CD4-positive, alpha-beta T cell treated with Interleukin-15 for 1 hour (primary cell): ENCODE measurements at regions not wholly inside any gene's neighbourhood (a gene's known extent, or its start where the extent isn't known, plus 50 kb on each side); places are given as distances from the start of the nearest gene placed in this dataset.

Experiments
- DNase-seq: peaks from one replicate; pipeline ENCODE4 v3.0.0-alpha.2; 2020

DNA sequence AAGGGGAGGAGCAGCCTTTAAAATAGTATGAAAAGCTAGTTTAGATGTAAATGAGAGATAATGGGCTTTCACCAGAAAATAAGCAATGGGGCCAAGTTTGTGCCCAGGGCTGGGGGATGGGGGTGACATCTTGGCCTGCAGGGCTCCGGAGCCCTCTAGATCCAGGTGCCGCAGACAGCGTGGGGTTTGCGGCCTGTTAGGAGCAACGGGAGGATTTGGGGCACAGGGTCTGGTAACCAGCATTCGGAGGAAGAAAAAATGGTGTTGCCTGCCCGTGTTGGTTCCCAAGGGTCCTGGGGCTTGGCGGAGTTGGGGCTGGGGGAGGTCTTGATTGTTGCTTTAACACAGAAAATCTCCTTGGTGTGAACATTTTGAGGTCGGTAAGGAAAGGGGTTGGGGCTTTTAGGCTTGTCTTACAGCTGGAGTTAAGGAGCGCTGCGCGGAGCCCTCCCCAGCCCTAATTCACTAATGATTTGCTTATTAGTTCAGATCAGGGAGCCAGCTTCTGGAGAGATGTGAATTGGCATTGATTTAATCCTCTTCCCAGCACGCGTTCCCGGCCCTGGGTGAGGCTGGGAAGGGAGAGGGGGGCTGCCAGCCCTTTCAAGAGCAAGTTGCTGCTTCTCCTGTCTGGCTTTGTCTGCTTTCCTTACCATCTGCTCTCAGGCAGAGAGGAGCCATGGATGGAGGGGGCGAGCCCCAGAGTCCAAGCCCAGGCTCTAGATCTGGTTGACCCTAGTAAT lies 443.4 kb downstream of the BCOR start:
- no peak for DNase-seq

DNA sequence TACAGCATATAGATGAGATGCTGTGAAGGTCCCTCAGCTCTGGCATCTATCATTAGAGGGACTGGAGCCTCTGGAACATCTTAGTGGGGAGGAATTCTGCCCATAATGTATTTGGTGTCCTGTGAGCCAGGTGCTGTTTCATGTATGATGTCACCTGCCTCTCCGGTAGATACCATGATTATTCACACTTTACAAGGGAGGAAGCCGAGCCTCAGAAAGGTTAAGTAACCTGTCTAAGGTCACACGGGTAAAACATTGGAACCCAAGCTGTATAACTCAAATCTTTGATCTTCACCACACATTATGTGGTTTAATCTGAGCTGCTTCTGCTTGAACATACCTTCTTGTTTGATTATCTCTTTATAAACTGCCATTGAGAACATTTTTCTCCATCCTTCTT lies 442.8 kb downstream of the BCOR start:
- DNase-seq: no peak

DNA sequence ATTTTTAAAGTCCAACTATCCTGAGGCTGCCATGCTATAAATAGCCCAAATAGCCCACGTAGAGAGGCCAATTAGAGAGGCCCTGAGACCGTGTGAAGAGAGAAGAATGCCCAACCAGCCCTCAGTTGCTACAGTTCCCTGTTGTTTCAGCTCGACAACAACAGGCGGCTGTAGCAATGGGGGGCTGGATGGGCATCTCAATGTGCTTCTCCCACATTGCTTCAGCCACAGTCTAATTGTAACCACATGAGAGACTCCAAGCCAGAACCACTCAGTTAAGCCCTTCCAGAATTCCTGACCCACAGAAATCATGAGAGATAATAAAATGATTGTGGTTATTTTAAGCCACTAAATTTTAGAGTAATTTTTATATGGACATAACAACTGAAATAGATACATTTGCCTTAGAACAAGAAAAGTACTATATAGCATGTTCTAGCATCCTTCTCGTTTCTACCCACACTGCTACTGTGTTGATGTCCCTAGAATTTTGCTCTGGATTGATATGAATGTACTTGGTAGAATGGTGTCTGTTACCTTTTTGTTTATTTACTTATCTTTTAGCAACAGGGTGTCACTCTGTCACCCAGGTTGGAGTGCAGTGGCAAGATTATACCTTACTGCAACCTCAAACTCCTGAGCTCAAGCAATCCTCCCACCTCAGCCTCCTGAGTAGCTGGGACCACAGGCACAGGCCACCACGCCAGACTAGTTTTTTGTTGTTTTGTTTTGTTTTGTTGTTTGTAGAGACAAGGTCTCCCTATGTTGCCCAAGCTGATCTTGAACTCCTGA lies 436.4 kb downstream of the BCOR start:
- DNase-seq: no peak

DNA sequence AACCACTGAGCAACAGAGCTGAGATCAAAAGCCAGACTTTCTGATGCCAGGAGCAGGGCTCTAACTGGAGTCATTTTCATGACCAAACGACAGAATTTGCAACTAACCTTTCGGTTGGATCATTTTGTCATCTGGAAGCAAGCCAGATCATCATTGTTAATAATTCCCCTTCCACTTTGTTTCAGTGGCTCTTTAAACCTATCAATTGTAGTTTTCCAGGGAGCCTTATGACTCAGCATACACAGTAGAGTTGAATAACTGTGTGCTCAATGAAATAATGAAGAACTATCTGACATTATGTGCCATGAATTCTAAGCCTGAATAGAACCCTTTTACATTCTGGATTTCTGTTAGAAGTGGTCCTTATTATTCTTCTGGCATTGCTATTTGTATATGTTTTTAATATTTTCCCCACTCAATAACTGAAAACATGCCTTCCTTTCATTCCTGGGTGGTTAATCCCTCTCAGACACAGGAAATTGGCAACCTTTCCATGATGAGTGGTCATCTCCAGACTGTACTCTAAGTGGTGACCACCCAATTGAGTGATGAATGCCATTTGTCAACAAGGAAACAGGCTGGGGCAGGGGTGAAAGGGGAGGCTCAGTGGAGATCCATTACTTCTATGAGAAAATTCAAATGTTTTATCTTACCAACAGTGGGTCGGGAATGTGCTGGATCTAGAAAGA lies 431.8 kb downstream of the BCOR start:
- DNase-seq: no peak

DNA sequence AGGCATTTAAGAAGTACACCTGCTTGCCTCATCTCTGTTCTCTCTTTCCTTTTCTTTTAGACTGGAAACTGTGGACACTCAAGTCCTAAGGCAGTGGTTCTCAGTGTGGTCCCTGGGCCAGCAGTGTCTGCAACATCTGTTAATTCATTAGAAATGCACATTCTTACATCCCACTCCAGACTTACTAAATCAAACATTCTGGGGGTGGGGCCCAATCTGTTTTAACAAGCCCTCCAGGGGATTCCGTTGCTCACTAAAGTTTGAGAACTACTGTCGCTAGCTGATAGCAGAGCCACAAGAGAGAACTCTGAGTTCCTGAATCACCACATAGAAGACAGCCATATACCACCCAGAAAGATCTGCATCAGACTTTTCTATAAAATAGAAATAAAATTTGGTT lies 430.6 kb downstream of the BCOR start:
- no peak for DNase-seq

DNA sequence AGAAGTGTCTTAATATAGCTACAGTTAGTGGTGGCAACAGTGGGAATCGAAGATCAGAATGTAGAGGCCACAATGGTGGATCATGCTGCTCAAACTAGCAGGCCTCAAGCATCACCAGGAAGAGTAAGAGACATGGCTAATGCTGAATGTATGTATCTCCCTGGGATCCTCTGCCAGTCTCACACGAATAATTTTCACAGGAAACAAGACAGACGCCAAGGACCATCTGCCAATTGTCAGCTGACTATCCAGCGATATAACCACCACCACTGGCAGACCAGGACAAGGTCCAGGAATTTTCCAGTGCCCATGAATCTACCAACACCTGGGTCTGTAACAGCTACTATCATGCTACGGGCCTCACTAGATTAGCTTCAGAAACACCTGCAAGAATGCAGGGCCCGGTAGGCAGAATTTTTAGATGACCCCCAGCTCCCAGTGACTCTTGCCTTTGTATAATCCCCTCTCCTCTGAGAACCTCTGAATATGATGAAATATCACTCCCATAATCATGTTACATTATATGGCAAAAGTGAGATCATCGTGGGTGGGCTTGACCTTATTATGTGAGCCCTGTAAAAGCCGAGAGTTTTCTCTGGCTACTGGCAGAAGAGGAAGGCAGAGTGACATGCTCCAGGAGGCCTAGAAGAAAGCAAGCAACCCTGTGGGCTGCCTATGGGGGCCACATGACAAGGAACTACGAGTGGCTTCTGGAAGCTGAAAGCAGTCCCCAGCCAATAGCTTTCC lies 429.8 kb downstream of the BCOR start:
- DNase-seq: no peak

DNA sequence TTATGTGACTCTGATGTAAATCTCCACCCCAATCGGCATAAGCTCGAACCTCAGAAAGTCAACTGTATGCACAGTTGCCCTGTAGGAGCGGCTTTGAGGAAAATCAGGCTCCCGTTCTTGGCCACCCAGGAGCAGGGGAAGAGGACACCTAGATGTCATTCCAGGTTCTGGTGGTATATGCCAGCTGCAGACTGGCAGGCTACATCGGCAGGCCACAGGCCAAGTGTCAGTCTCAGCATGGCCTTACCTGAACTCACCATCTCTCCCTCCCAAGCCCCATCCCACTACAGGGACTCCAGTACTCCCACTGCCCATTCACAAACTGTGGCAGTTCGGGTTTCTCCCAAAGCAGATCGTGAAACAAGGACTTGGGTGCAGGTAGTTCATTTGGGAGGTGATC lies 428.1 kb downstream of the BCOR start:
- DNase-seq: no peak

DNA sequence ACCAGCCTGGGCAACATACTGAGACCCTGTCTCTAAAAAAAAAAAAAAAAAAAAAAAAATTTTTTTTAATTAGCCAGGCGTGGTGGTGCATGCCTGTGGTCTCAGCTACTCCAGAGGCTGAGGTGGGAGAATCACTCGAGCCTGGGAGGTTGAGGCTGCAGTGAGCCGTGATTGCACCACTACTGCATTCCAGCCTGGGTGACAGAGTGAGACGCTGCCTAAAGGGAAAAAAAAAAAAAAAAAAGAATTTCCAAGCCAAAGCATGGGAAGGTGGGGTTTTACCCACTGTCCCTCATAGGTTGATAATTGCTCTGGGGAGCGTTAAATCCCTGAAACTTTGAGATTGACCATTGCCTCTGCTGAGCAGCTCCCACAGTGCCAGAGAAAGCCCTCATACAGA lies 427.5 kb downstream of the BCOR start:
- no peak for DNase-seq

DNA sequence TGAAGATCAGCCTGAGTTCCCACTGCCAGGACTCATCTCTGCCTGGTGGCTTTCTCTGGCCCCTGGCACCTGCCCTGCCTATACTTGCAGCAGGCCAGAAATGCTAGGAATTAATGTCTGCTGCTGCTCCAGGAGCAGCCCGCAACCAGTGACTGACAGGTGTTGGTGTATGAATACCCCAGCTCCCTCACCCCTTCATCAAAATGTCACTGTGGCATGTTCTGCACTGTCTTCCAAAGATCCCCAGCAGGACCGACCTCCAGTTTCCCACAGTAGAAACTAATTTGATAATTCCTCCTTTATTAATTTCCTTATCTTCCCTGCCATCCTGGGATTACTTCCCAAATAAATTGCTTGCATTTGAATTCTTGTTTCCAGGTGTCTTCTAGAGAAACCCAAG lies 425.4 kb downstream of the BCOR start:
- no peak for DNase-seq

DNA sequence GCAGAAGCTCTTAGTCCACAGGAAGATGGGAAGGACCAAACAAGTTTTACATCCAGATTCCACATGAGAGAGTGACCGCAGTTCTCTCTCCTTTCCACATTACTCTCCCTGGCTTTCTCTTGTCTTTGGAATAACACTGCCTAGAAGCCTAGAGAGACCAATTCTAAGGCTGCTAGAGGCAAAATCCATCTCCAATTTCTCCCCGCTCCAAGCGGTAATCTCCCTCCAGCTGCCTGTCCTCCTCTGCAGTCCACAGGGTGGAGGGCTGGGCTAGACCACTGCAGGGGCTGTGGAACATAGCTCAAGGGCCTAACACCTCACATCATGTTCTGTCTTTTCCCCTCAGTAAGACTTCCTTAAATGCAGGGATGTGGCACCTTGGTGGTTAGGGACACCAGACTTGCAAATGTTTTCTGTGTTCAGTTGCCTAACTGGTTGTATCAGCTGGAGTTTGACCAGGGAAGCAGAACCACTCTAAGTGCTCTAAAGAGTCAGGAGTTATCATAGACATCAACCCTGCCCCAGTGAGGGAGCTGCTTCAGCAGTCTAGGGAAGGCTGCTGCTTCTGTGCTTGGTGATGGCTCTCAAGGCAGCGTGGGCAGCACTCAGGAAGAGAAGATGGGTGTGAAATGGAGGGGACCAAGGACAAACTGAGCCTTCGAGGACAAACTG lies 423.1 kb downstream of the BCOR start:
- no peak for DNase-seq

DNA sequence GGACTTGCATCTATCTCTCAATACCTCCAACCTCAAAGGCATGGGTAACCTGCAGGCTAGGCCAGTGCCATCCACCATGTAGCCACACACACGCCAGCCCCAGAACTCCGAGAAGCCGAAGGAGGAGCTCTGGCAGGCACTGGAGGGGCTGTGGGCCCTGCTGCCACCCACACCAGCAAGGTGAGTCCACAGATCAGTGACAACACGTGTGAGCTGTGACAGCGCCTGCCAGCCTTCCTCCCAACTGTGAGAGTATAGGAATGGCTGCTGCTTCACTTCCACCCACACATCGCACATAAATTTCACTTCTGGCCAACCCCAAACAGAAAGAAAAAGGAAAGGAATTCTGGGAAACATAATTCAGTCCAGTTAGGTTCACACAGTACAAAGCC lies 422.6 kb downstream of the BCOR start:
- no peak for DNase-seq

DNA sequence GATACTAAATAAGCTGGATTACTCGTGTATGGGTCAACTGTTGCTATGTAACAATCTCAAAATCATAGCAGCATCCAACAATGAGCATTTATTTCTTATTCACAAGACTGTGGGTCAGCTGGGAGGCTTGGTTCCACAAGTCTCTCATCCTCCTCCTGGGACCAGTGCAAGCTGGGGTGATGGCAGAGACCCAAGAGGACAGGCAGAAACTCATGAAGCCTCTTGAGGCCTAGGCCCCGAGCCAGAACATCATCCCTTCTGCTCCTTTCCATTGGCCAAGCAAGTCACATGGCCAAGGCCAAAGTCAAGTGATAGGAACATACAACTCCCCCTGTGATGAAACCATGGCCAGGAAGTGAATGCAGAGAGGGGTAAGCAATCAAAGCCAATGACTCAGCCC lies 422.1 kb downstream of the BCOR start:
- no peak for DNase-seq

DNA sequence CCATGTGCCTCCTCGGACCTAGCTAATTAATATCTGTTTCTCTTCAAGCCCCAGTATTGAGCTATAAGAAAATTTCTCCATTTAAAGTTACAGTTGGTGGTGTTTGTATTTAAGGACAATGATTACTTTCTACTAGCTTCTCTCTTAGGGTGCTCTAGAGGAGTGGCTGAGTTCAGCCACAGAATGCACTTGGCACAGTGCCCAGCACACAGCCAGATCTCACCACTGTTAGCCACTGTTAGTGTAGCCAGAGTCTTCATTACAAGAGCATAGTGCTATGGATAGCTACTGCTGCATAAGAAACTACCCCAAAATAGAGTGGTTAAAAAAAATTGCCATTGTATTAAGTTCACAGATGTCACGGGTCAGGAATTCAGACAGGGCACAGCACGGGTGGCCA lies 421.3 kb downstream of the BCOR start:
- no peak for DNase-seq

DNA sequence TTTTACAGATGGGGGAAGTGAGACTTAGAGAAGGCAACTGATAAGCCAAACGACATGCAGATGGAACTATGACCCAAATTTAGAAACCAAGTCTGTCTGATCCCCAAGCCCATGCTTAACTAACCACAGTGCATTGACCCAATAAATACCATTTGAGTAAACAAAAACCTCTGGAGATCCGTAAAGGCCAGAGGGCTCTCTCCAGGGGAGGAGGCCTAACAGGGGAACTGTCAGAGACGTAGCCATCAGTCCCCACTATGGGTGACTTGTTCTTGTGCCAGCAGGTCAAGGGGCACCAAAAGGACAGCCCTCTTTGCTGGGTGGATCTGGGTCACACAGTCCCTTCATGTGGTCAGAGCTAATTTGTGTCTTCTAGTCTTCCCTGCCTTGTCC lies 420.2 kb downstream of the BCOR start:
- no peak for DNase-seq

DNA sequence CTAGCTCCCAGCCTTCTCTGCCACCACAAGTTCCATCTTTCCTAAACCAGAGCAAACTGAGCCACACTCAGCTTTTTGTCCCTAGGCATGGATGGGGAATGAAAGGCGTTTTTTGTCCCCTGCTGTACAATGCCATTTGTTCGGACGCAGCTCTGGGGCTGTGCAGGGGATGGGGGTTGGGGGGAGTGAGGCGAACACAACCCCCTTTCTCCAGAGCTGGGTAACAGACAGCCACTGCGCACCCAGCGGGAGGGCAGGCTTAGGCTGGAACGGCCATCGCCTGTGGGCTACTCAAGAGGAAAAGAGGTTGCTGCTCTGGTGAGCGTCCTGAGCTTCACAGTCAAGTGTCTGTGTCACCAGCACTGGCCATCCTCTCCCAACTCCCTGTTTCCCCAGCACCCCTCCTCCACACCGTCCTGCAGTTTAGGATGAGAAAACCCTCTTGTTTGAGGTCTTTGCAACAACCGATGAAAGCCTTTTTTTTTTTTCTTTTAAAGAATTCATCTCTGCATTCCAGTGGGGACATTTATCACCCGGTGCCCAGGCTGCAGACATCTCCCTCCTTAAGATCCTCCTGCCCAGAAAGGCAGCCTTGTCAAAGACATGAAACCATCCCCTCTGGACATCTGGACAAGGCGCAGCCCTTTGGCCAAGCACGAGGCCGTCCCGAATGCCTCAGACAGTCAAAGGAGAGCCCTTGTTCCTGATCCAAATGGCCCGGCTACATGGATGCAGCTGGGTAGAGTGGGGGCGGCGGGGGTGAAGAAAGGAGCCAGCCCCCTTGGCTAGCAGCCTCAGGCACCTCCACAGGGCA lies 419.6 kb downstream of the BCOR start:
- no peak for DNase-seq

DNA sequence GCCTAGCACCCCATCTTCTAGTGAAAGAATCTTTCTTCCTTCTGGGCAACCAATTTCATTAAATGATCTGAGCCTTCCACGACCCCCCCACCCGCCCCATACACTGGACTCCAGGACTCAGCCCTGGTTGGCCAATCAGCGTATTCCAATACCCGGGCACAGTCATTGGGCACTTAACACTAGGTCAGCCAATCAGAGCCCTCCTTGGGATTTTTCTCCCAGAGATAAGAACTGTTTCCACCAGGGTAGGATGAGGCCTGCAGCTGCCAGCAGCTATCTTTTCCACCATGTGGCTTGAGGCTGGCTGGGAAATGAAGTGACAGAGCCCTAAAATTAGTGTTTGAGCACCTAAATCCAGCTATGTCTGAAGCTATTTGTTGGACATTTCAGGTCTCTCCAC lies 418.8 kb downstream of the BCOR start:
- no peak for DNase-seq

DNA sequence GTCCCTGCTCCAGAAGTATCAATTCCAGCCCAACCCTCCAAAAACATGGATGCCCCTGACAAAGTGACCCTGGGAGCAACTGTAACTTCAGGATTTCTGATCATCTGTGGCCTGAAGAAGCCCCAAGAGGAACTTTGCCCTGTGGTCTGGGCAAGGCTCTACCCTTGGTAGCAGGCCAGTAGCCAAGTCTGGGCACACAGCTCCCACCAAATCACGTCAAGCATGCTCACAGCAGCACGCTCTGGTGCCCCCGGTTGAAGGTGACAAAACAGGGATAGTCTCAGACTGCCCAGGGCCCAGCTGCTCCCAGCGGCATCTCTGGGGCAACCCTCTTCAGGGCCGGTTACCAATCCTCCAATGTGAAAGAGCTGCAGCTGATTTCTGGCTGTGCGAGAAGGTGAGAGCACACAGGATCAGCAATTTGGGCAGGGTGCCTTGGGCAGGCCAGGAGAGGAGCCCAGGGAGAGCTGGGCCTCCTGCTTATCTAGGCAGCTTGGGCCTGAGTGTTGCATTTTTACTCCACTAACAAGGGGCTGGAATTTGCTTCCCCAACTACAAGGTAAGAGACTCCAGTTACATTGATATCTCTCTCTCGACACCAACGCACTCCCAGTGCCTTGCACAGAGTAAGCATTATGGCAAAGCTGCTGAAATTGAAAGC lies 418.1 kb downstream of the BCOR start:
- DNase-seq: no peak

DNA sequence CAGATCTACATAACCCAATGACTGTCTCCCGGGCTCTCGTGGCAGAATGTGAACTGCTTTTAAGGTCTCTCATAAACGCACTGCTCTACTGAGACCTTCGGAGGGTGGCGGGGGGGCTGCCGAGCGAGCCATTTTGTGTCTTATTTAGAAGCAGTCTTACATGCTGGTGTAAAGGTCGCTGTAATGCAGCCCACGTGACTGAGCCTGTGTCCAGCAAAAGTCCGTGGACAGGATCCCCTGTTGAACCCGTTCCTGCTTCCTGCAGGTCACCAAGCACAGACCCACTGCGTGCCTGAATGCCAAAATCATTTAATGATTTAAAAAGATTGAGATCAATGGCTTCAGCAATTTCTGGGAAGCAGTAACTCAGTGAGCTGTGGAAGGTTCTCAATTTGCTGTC lies 415.9 kb downstream of the BCOR start:
- DNase-seq: no peak

DNA sequence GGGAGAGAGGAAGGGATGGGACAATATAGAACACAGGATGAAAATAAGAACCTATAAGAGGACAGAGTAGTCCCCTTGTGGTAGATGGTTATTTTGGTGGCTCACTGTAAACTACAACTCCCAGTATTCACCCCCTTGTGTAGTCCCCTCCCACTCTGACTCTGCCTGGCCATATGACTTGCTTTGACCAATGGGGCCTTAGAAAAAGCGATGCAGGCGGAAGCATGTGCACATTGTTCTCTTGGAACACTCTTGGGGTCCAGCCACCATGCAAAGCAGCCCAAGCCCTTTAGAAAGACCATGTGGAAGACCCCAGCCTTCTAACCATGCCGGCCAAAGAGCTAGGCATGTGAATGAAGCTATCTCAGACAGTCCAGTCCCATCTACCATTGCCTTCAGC lies 415.0 kb downstream of the BCOR start:
- DNase-seq: no peak

DNA sequence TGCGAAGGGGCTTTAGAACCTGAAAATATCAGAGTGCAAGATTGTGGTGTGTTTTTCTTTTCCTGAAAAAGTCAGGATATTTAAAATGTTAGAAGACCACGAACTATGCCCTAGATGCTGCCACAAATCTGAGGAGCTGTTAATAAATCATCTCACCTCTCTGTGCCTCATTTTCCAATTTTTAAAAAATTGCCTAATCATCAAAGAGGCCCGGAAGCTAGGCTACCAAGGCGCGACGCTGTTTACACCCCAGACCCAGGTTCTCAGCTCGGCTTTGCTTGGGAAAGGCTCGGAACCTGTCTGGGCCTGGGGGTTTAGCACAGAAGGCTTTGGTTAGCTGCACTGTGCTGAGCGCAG lies 409.6 kb downstream of the BCOR start:
- DNase-seq: no peak

DNA sequence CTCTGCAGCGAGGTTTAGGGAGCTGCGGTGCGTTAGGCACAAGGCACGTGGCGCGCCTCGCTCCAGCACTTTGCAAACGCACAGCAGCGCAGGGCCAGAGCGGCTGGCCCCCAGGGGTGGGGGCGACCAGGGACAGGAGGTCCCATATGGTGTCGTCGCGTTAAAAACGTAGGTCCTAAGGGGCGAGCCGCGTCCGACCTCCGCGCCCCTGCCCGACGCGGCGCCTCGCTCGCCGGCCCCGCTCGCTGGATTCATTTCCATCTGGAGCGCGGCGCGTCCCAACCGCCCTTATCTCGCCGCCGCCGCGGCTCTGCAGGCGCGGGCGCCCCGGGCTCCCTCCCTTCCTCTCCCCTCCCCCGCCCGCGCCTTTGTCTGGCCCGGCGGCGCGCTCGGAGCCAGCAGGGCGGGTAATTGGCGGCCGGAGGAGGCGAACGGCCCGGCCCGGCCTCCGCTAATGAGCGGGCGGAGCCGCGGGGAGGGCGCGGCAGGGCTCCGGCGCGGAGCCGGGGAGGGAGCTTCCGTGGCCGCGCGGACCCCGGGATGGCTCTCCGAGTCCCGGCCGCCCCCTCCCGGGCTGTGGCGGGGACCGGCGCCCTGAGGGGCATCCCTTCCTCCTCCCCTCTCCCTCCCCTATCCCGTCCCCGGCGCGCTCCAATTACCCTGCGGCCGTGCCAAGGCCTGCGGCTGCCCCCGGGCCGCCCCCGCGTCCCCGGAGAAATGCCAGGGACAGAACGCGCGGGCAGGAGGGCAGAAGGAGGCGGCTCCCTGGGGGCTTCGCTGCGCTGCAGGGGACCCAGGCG lies 409.0 kb downstream of the BCOR start:
- no peak for DNase-seq
